CD4-positive, alpha-beta T cell treated with Interleukin-10 for 1 hour (primary cell): ENCODE measurements at regions not wholly inside any gene's neighbourhood (a gene's known extent, or its start where the extent isn't known, plus 50 kb on each side); places are given as distances from the start of the nearest gene placed in this dataset.

Experiments used
- DNase-seq: peaks from one replicate; pipeline ENCODE4 v3.0.0-alpha.2; 2020

DNA sequence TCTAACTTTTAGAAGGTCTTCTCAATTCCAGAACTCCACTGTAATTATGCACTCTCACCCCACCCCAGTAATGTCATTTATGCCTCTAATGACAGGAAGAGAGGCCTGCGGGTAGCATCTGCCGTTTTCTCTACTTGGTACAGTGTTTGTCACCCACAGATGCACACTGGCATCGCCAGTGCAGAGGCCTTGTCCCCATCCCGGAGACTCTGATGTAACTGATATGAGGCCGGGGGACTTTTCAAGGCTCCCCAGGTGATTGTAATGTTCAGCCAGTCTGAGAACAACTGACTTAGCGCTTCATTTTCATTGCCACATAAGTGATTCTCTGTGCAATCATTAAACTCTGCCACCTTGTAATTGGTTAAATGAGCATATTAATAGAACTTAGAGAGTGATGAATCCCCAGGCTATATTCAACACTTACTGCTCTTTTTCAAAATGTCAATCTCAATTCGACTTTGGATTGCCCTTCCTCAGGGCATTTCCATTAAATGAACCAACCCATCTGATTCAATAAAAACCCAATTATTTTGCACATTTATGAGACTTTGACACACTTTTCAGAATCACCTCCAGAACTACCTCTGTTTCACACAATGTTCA lies 113.2 kb downstream of the HERPUD2 start:
- DNase-seq: no peak

- DNase-seq: no peak
These were observed 118.8 kb downstream of the HERPUD2 start for GRCh38 chr7:35576031-35576573.

DNA sequence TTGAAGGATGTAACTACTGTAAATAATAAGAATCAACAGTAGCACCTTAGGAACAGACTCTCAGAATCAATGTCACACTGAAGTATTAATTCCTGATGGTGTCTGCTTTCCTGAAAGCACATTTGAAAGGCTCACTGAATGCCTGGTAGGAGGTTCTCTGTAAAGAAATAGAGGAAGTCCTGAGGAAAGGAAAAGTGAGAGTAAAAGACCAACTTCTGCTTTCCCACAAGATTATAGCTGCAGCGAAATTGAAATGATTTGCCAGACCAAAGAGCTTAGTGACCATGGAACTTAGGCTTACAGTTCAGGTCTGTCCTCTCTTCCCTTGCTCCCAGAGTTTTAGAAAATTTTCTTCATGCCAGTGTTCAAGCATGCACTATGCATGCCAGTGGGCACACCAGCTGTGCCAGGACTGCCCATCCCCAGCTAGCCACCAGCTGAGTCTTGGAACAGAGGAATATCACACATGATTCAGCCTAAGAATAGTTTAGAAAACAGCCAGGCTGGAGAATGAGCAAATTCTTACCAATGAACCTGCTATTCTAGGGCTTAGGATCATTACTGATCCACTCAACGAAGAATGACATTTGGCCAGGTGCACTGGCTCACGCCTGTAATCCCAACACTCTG lies 123.2 kb downstream of the HERPUD2 start:
- no peak for DNase-seq

GRCh38 chr7:35570937-35571336 lies 124.0 kb downstream of the HERPUD2 start:
- DNase-seq: no peak

DNA sequence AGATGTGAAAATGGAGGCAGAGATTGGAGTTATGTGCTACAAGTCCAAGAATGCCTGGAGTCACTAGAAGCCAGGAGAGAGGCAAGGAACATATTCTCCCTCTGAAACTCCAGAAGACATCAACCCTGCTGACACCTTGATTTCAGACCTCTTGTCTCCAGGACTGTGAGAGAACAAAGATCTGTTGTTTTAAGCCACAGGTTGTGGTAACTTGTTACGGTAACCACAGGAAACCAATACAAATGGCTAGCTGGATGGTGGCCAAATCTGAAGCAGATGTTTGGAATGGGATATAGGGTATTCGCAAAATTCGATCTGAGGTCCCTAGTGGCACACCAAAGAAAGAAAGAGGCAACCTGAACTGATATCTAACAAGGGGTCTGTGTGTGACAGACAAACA lies 129.0 kb downstream of the HERPUD2 start:
- no peak for DNase-seq

DNA sequence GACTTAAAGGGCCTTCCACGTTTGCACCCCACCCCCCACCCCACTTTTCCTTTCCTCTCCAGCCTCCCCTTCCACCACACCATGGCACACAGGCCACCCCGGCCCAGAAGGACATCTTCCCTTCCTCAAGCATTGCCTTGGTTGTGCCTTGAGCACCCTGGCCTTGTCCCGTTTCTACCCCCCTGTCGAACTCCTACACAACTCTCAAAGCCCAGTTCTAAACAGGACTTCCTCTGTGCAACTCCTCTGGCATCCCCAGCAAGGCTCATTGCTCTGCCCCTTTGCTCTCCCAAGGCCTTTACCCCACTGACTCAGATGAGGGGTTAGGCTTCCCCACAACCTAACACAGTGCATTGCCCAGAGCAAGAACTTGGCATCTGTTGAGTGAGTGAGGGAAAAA lies 136.1 kb downstream of the HERPUD2 start:
- DNase-seq: no peak

- no peak for DNase-seq
These were observed 138.1 kb downstream of the HERPUD2 start for GRCh38 chr7:35556515-35557471.

DNA sequence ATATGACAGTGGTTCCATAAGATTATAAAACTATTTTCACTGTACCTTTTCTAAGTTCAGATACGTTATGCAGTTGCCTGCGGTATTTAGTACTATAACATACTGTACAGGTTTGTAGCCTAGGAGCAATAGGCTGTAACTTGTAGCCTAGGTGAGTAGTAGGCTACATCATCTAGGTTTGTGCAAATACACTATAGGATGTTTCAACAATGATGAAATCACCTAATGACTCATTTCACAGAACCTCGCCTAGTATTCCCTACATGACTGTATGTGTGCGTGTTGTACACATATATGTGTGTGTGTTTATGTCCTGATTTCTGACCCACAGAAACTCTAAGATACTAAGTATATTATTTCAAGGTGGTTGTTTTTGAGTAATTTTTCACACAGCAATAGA lies 139.0 kb downstream of the HERPUD2 start:
- DNase-seq: no peak

DNA sequence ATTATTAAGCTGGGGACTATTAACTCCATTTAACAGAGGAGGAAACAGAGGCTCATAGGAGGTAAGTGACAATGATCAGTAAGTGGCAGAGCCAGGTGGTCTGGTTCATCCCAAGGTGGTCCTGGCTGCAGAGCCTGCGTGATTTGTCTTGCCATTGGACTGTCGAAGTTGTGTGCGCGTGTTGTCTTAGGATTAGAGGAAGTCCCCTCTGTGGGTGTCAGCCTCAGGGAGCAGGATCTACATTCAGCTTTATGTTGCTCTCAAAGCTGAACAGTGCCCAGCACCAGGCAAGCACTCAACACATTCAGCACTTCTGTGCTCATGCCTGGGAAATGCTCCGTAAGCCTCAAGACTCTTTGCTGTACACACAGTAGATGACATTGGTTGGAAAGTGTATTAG lies 139.5 kb downstream of the HERPUD2 start:
- no peak for DNase-seq

- no peak for DNase-seq
These were observed 141.4 kb downstream of the HERPUD2 start for GRCh38 chr7:35553519-35553918.

DNA sequence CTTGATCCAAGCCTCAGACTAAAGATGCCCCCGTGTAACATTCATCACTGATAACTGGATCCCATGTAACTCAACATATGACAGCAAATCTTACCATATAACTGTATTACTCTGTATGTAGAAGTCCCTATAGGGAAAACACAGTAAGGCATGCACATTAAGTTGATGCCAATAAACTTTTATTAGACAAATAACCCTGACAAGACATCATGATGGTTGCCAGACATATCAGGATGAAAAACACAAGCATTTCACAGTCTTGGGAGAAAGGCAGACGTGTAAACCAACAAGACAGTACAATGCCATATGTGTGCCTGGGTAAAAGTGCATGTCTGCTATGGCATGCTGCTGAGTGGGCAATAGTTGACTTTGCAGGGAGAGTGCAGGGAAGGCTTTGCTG lies 142.2 kb downstream of the HERPUD2 start:
- DNase-seq: no peak

DNA sequence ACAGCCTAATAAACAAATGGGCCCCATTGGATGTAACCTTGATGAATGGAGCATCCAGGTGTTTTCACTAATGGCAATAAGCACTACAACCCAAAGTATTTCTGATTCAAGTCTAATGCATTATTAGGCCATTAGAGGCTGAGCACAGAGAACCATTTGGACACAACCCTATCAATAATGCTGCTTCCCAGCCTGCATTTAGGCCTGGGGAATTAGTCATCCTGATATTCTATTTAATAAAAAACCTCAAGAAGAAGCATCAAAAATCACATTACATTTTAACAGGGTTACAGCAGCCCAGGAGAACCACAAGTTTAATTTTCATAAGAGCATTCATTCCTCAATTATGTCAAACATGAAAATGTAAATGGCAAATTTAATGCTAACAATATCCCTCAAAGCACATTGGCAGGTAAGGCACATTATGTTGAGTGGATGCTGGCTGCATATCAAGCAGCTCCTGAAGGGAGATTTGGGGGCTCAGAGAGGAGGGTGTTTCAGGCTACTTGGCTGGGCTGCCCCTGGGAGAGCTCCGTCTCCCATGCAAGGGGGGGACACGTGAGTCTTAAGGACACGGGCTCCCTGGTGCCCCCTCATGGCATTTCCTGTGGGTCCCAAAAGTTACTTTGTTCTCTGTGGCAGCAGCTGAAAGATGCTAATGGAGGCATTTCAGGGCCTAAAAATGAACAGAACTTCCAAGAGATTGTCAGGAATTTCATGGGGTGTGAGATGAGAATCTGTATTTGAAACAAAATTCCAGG lies 143.4 kb downstream of the HERPUD2 start:
- DNase-seq: no peak

DNA sequence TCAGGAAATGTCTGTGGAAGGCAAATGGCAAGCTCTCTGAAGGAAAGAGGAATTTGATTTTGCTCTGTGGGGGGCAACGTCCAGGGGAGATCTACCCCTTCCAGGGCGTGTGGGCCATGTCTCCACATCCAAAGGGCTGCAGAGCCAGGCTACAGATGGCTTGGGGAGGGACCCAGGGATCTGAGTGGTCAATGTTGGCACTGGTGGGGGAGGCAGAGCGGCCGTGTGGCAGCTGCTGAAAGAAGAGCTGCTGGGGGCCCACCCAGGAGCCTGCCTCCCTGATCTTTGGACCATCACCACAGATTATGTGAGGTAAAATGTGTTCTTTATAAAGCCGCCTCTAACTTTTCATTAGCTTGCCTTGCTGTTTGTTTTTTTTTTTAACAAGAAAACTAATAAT lies 144.1 kb downstream of the HERPUD2 start:
- no peak for DNase-seq

- no peak for DNase-seq
These were observed 145.2 kb downstream of the HERPUD2 start for GRCh38 chr7:35549781-35550180.

GRCh38 chr7:35548291-35548690 lies 146.6 kb downstream of the HERPUD2 start:
- no peak for DNase-seq

DNA sequence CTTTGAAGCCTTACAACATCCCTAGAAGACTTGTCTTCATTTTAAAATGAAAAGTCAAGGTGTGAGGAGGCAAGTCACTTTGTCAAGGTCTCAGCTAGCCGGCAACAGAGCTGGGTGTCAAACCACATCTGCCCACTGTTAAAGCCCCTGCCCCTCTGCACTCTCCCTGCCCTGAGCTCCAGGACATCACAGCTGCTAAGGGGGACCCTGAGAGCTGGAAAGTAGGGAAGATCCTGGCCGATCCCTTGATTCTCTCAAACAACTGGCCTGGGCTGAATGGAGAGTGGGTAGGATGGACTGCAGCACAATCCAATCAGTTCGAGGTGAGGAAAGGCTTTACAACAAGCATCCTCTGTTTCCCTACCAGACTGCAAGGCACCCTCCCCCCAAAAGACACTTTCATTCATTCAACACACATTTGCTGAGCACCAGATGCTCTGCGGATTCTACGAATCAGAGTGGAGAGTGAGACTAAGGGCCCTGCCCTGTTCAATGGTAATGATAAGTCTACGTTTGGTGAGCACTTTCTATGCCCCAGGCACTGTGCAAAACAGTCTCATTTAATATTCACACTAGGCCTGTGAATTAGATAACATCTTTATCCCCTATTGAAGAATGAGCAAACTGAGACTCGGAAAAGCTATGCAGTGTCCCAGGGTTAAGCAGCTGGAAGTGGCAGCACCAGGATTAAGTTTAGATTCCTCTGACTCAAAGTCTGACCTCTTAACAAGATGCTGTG lies 148.1 kb downstream of the HERPUD2 start:
- no peak for DNase-seq

- no peak for DNase-seq
These were observed 149.1 kb downstream of the HERPUD2 start for GRCh38 chr7:35545831-35546230.

DNA sequence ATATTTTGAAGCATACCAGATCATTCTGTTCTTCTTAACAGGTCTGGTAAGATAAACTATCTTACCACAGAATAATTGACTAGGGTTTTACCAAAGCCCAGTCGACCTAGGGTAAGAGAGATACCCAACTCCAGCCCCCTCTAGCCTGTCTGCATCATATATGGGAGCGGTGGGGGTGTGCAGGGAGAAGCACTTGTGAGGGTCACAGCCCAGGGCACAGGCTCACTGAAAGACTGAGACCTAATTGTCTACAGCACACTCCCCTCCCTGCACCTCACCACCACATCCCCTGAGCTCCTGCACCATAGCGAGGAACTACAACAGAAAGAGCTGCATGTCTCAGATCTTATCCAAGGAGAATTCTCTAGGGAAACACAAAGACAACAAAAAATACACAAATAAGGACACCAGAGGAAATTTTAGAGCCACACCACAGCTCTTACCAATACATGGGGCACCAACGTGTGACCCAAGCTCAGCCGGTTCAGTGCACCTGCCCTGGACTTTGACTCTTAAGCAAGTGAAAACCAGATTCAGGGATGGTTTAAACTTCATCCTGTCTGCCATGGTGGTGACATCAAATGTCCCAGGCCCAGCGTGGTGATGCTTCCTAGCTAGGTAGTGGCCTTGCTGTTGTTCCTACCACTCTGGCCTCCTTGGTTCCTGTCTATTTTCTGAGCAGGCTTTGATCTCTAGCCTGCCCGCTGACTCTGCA lies 150.8 kb downstream of the HERPUD2 start:
- no peak for DNase-seq

GRCh38 chr7:35537067-35538023 lies 157.6 kb downstream of the HERPUD2 start:
- peak; percentile 77 for DNase-seq

- DNase-seq: no peak
These were observed 158.5 kb downstream of the HERPUD2 start for GRCh38 chr7:35536396-35536826.
